GM12892 (cell line): ENCODE measurements at regions not wholly inside any gene's neighbourhood (a gene's known extent, or its start where the extent isn't known, plus 50 kb on each side); places are given as distances from the start of the nearest gene placed in this dataset.

ENCODE experiments used
- POLR2A ChIP-seq: IDR thresholded peaks from 2 replicates; pipeline ENCODE4 v1.6.1; 2011; ENCODE audit warnings: low read depth, low read length, control low read depth
- POLR2AphosphoS5 ChIP-seq: IDR thresholded peaks from 2 replicates; pipeline ENCODE4 v1.6.1; 2011; ENCODE audit warnings: low read depth, low read length, control low read depth
- TAF1 ChIP-seq: IDR thresholded peaks from 2 replicates; pipeline ENCODE4 v1.6.1; 2011; ENCODE audit warnings: low read depth, mild to moderate bottlenecking, control low read depth, low read length, borderline replicate concordance

- TF ChIP-seq POLR2AphosphoS5 = no peak
- no peak for TF ChIP-seq POLR2A
- TF ChIP-seq TAF1 = no peak
Measured at GRCh38 chr13:80149736-80150135, 191.2 kb downstream of the SPRY2 start.
